SK-N-SH (cell line): ENCODE measurements at regions not wholly inside any gene's neighbourhood (a gene's known extent, or its start where the extent isn't known, plus 50 kb on each side); places are given as distances from the start of the nearest gene placed in this dataset.

ENCODE experiments used
- CTCF ChIA-PET: fragments of 300-600, 350-600 bp; formaldehyde crosslinking; extraction: SDS; loops from one replicate; lab custom pipeline; 2021; lab: Yijun Ruan, JAX
- POLR2A ChIA-PET: fragments of 350-600 bp; sonication (Branson Sonifier 250); formaldehyde crosslinking; extraction: SDS; loops from one replicate; lab custom pipeline; 2020; ENCODE audit warnings: antibody characterized with exemption, inconsistent platforms; lab: Yijun Ruan, JAX
- DNase-seq: peaks from one replicate; pipeline ENCODE4 v3.0.0; 2012
- H2AFZ ChIP-seq: fragments of 200-600 bp; sonication (generic); 2 replicates; pipeline ENCODE4 v1.8.1; 2016; ENCODE audit warnings: antibody characterized with exemption, mild to moderate bottlenecking, low read depth
- H3F3A ChIP-seq: fragments of 200-600 bp; sonication (generic); replicated peaks from 2 replicates; pipeline ENCODE3; 2016; ENCODE audit warnings: antibody characterized with exemption, mild to moderate bottlenecking; ENCODE audit not compliant: insufficient read depth
- H3K27ac ChIP-seq, 2 experiments: fragments of 200-500 bp in 1 of 2; fragments of 200-600 bp in 1 of 2; sonication (Bioruptor generic) in 1 of 2; sonication (generic), shearing (Covaris generic) in 1 of 2; 2 replicates each; pipeline versions ENCODE4 v1.5.1 to v1.6.1; 2014 to 2016; ENCODE audit warnings: low read depth in 2 of 2, inconsistent platforms in 1 of 2, low read length in 1 of 2, mild to moderate bottlenecking in 1 of 2, mixed read lengths in 1 of 2
- H3K27me3 ChIP-seq: fragments of 200-600 bp; sonication (generic), shearing (Covaris generic); 2 replicates; pipeline ENCODE4 v1.6.1; 2016; ENCODE audit warnings: mixed run types; ENCODE audit not compliant: insufficient read depth
- H3K36me3 ChIP-seq, 2 experiments: fragments of 200-500 bp in 1 of 2; fragments of 200-600 bp in 1 of 2; sonication (Bioruptor generic) in 1 of 2; sonication (generic) in 1 of 2; replicated peaks in 1 of 2; 2 replicates each; pipeline versions ENCODE3 to v1.5.1; 2014 to 2016; ENCODE audit warnings: low read length in 1 of 2, mild to moderate bottlenecking in 1 of 2; ENCODE audit not compliant: insufficient read depth in 2 of 2, control insufficient read depth in 1 of 2
- H3K4me1 ChIP-seq, 2 experiments: fragments of 200-500 bp in 1 of 2; fragments of 200-600 bp in 1 of 2; sonication (Bioruptor generic) in 1 of 2; sonication (generic), shearing (Covaris generic) in 1 of 2; 2 replicates each; pipeline versions ENCODE4 v1.5.1 to v1.6.1; 2014 to 2016; ENCODE audit warnings: low read depth in 1 of 2, low read length in 1 of 2, mixed run types in 1 of 2; ENCODE audit not compliant: insufficient read depth in 2 of 2, control insufficient read depth in 1 of 2
- H3K4me2 ChIP-seq: fragments of 200-600 bp; sonication (generic), shearing (Covaris generic); 2 replicates; pipeline ENCODE4 v1.6.1; 2017; ENCODE audit warnings: mixed run types
- H3K4me3 ChIP-seq, 2 experiments: fragments of 200-500 bp in 1 of 2; fragments of 200-600 bp in 1 of 2; sonication (Bioruptor generic) in 1 of 2; sonication (generic), shearing (Covaris generic) in 1 of 2; 2 replicates each; pipeline versions ENCODE4 v1.5.1 to v1.8.1; 2014 to 2016; ENCODE audit warnings: low read depth in 2 of 2, inconsistent platforms in 1 of 2, low read length in 1 of 2, mild to moderate bottlenecking in 1 of 2, mixed read lengths in 1 of 2, moderate library complexity in 1 of 2
- H3K79me2 ChIP-seq: fragments of 200-600 bp; sonication (generic); 2 replicates; pipeline ENCODE4 v1.8.1; 2017; ENCODE audit warnings: mild to moderate bottlenecking; ENCODE audit not compliant: insufficient read depth
- H3K9ac ChIP-seq: fragments of 200-600 bp; sonication (generic); 2 replicates; pipeline ENCODE4 v1.6.1; 2017; ENCODE audit warnings: mixed run types
- H3K9me2 ChIP-seq: fragments of 200-600 bp; sonication (generic); 2 replicates; pipeline ENCODE4 v1.6.1; 2017; ENCODE audit warnings: mixed run types
- H3K9me3 ChIP-seq: fragments of 200-600 bp; sonication (generic); 2 replicates; pipeline ENCODE4 v1.6.1; 2017; ENCODE audit warnings: mixed run types, mild to moderate bottlenecking, moderate library complexity
- H4K20me1 ChIP-seq: fragments of 200-600 bp; sonication (generic); 2 replicates; pipeline ENCODE4 v1.6.1; 2017; ENCODE audit warnings: mild to moderate bottlenecking, mixed run types; ENCODE audit not compliant: insufficient read depth
- ELF1 ChIP-seq: IDR thresholded peaks from 2 replicates; pipeline ENCODE4 v1.4.0; 2012
- EP300 ChIP-seq, 2 experiments: IDR thresholded peaks; 2 replicates each; pipeline versions ENCODE4 v1.4.0 to v1.6.1; 2012; ENCODE audit warnings: borderline replicate concordance in 1 of 2, low read depth in 1 of 2, low read length in 1 of 2
- EZH2phosphoT487 ChIP-seq: fragments of 200-600 bp; sonication (generic); IDR thresholded peaks from 2 replicates; pipeline ENCODE4 v1.6.1; 2017; ENCODE audit warnings: low read depth, mixed run types, mild to moderate bottlenecking, antibody characterized with exemption, moderate library complexity, borderline replicate concordance
- FOSL2 ChIP-seq: IDR thresholded peaks from 2 replicates; pipeline ENCODE4 v1.4.0; 2012; ENCODE audit warnings: low read depth, mild to moderate bottlenecking, moderate library complexity, borderline replicate concordance
- FOXJ3 ChIP-seq: sonication (generic); formaldehyde crosslinking; IDR thresholded peaks from 2 replicates; pipeline ENCODE4 v1.5.1; 2020; ENCODE audit warnings: mild to moderate bottlenecking, missing genetic modification reagents
- FOXM1 ChIP-seq: IDR thresholded peaks from 2 replicates; pipeline ENCODE4 v1.4.0; 2012; ENCODE audit warnings: low read depth, mild to moderate bottlenecking
- GABPA ChIP-seq: IDR thresholded peaks from 2 replicates; pipeline ENCODE4 v1.4.0; 2012; ENCODE audit warnings: low read depth, mild to moderate bottlenecking
- GATA2 ChIP-seq: sonication (generic); formaldehyde crosslinking; IDR thresholded peaks from 2 replicates; pipeline ENCODE4 v1.5.0; 2020; ENCODE audit warnings: mild to moderate bottlenecking, missing genetic modification reagents
- JUND ChIP-seq: IDR thresholded peaks from 2 replicates; pipeline ENCODE4 v1.4.0; 2012
- MXI1 ChIP-seq: IDR thresholded peaks from 2 replicates; pipeline ENCODE4 v1.6.1; 2012; ENCODE audit warnings: mild to moderate bottlenecking, low read depth, low read length, improper control_type of control experiment
- POLR2AphosphoS5 ChIP-seq: IDR thresholded peaks from 2 replicates; pipeline ENCODE4 v1.6.1; 2012; ENCODE audit warnings: low read depth, low read length
- RAD21 ChIP-seq: IDR thresholded peaks from 2 replicates; pipeline ENCODE4 v1.6.1; 2012; ENCODE audit warnings: mild to moderate bottlenecking, low read length
- RCOR1 ChIP-seq: fragments of 150-350 bp; IDR thresholded peaks from 2 replicates; pipeline ENCODE4 v1.6.1; 2017; ENCODE audit warnings: antibody characterized with exemption, low read length
- SIN3A ChIP-seq: IDR thresholded peaks from 2 replicates; pipeline ENCODE4 v1.6.1; 2012; ENCODE audit warnings: low read depth, mild to moderate bottlenecking, low read length, moderate library complexity, borderline replicate concordance
- TEAD4 ChIP-seq: IDR thresholded peaks from 2 replicates; pipeline ENCODE4 v1.4.0; 2012; ENCODE audit warnings: mild to moderate bottlenecking, borderline replicate concordance; ENCODE audit not compliant: insufficient read depth
- USF2 ChIP-seq: fragments of 150-350 bp; IDR thresholded peaks from 2 replicates; pipeline ENCODE4 v1.6.1; 2017; ENCODE audit warnings: antibody characterized with exemption, low read length, low read depth, borderline replicate concordance
- YY1 ChIP-seq: IDR thresholded peaks from 2 replicates; pipeline ENCODE4 v1.4.0; 2012; ENCODE audit warnings: low read depth, mild to moderate bottlenecking
- WGBS: methylation state at CpG from one replicate; pipeline ENCODE4 v1.1.6; 2017; ENCODE audit warnings: low lambda C conversion rate; 5-methylcytosine and 5-hydroxymethylcytosine counted together
- TF ChIP-seq, protein P1 (sequence below): IDR thresholded peaks from 2 replicates; pipeline ENCODE4 v1.4.0; 2012; ENCODE audit warnings: low read depth
- TF ChIP-seq, protein P2 (sequence below): IDR thresholded peaks from 2 replicates; pipeline ENCODE4; 2012
- TF ChIP-seq, protein P3 (sequence below): IDR thresholded peaks from 2 replicates; pipeline ENCODE4 v1.4.0; 2012; ENCODE audit warnings: low read depth, borderline replicate concordance

DNA sequence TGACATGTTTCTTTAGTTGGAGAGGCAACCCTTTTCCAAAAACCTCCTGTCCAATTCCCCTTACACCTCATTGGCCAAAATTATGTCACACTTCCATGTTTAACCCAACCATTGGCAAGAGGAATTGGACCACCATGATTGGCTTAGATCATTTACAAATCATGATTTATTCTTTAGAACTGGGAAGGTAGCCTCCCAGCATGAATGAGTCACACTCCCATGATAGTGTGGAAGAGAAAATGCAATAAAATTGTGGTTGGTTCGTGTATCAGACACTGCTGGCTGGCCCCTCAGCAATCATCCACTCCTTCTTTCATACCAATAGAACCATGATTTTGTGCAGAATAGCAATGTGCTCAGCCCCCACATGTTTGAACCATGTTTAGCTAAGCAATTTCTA lies 156.6 kb upstream of the ACVR2A start (continued):
- TF ChIP-seq, protein P1, sequence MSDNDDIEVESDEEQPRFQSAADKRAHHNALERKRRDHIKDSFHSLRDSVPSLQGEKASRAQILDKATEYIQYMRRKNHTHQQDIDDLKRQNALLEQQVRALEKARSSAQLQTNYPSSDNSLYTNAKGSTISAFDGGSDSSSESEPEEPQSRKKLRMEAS: no peak
- TF ChIP-seq TEAD4 (no peak), FOXM1 (no peak), GABPA (no peak), RCOR1 (no peak), YY1 (no peak), SIN3A (no peak), ELF1 (no peak), GATA2 (CRISPR knock-in tag) (no peak)
- TF ChIP-seq, protein P2, sequence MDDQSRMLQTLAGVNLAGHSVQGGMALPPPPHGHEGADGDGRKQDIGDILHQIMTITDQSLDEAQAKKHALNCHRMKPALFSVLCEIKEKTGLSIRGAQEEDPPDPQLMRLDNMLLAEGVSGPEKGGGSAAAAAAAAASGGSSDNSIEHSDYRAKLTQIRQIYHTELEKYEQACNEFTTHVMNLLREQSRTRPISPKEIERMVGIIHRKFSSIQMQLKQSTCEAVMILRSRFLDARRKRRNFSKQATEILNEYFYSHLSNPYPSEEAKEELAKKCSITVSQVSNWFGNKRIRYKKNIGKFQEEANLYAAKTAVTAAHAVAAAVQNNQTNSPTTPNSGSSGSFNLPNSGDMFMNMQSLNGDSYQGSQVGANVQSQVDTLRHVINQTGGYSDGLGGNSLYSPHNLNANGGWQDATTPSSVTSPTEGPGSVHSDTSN: no peak

GRCh38 chr2:147686365-147686764 lies 158.5 kb upstream of the ACVR2A start:
- no peak overlapping the region for H2AFZ ChIP-seq
- no peak for TF ChIP-seq JUND
- TF ChIP-seq, protein P2: no peak
- no peak overlapping the region for H3K9ac ChIP-seq
- no peak for DNase-seq
- ChIA-PET POLR2A (no interaction called here), CTCF (no interaction called here)
- H3K4me2 ChIP-seq: no peak overlapping the region
- H3K36me3 ChIP-seq: no peaks in the 10 kb centered on the region
- H3K9me3 ChIP-seq: no peaks in the 10 kb centered on the region
- H3K27ac ChIP-seq: no peak overlapping the region
- H3F3A ChIP-seq: no peaks in the 10 kb centered on the region
- H3K79me2 ChIP-seq: no peaks in the 10 kb centered on the region
- H3K4me1 ChIP-seq: no peaks in the 10 kb centered on the region
- 34% methylated on average over 17 of the region's 21 CpGs for WGBS
- H4K20me1 ChIP-seq: no peaks in the 10 kb centered on the region
- H3K9me2 ChIP-seq: 0 out of 2 replicates have a peak, but pooled peaks cover 2% of the 10 kb centered on the region
- no peak overlapping the region for H3K4me3 ChIP-seq
- H3K27me3 ChIP-seq: no peaks in the 10 kb centered on the region

DNA sequence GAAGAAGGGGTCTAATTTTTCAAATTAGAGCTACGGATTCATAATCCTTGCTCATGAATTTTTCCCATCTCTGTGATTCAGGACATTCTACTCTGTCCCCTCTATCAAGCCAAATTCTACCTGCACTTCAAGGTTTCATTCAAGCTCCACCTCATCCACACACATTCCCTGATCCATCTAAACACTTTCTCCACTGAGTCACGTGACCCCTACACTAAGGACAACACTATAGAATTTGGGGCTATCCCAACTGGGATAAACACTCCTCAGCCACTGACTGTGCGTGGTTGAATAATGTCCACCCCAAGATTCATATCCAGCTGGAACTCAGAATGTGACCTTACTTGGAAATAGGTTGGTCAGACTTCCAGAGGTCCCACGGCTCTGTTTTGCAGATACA lies 159.9 kb upstream of the ACVR2A start:
- Histone ChIP-seq H3F3A (no peaks in the 10 kb centered on the region), H4K20me1 (no peaks in the 10 kb centered on the region), H3K27ac (no peak overlapping the region), H3K4me2 (no peak overlapping the region), H3K4me1 (no peaks in the 10 kb centered on the region), H3K9me3 (no peaks in the 10 kb centered on the region), H2AFZ (no peak overlapping the region), H3K9me2 (0 out of 2 replicates have a peak, but pooled peaks cover 2% of the 10 kb centered on the region), H3K27me3 (no peaks in the 10 kb centered on the region), H3K36me3 (no peaks in the 10 kb centered on the region), H3K79me2 (no peaks in the 10 kb centered on the region), H3K4me3 (no peak overlapping the region), H3K9ac (no peak overlapping the region)
- TF ChIP-seq FOSL2 (no peak), EZH2phosphoT487 (no peak), POLR2AphosphoS5 (no peak), FOXJ3 (CRISPR knock-in tag) (no peak), YY1 (no peak), FOXM1 (no peak), RAD21 (no peak), MXI1 (no peak), EP300 (IDR thresholded peaks at IDR 0.05; ENCODE audit: borderline replicate concordance in 1 of 2, low read depth in 1 of 2, low read length in 1 of 2) (no peak), RCOR1 (no peak), USF2 (no peak), GATA2 (CRISPR knock-in tag) (no peak)
- TF ChIP-seq, protein P1: no peak
- TF ChIP-seq, protein P2: no peak
- TF ChIP-seq, protein P3, sequence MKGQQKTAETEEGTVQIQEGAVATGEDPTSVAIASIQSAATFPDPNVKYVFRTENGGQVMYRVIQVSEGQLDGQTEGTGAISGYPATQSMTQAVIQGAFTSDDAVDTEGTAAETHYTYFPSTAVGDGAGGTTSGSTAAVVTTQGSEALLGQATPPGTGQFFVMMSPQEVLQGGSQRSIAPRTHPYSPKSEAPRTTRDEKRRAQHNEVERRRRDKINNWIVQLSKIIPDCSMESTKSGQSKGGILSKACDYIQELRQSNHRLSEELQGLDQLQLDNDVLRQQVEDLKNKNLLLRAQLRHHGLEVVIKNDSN: no peak
- POLR2A ChIA-PET: no interaction called here
- 4% methylated on average over 4 of the region's 4 CpGs for WGBS
- DNase-seq: no peak
- CTCF ChIA-PET: no interaction called here
